Smooth muscle cell (in vitro differentiated cells): ENCODE measurements at regions not wholly inside any gene's neighbourhood (a gene's known extent, or its start where the extent isn't known, plus 50 kb on each side); places are given as distances from the start of the nearest gene placed in this dataset.

ENCODE experiments used
- DNase-seq: peaks from one replicate; lab custom pipeline; 2025; ENCODE audit not compliant: unreplicated experiment; lab: John Stamatoyannopoulos, UW
- H2AFZ ChIP-seq: fragments of 200-600 bp; sonication (generic); 2 replicates; pipeline ENCODE4 v1.6.0; 2016; ENCODE audit warnings: antibody characterized with exemption, low read depth, mild to moderate bottlenecking
- H3F3A ChIP-seq: fragments of 200-600 bp; sonication (generic); 2 replicates; pipeline ENCODE4 v1.6.0; 2017; ENCODE audit warnings: antibody characterized with exemption, low read depth
- H3K27ac ChIP-seq: fragments of 200-600 bp; sonication (generic); 2 replicates; pipeline ENCODE4 v1.5.1; 2016; ENCODE audit warnings: low read depth, mild to moderate bottlenecking
- H3K27me3 ChIP-seq: fragments of 200-600 bp; sonication (generic); 2 replicates; pipeline ENCODE4 v1.6.1; 2016; ENCODE audit warnings: low read depth, mild to moderate bottlenecking
- H3K36me3 ChIP-seq: fragments of 200-600 bp; sonication (generic); 2 replicates; pipeline ENCODE4 v1.5.1; 2016; ENCODE audit warnings: low read depth
- H3K4me1 ChIP-seq: fragments of 200-600 bp; sonication (generic); 2 replicates; pipeline ENCODE4 v1.5.1; 2016; ENCODE audit warnings: low read depth
- H3K4me2 ChIP-seq: fragments of 200-600 bp; sonication (generic); 2 replicates; pipeline ENCODE4 v1.6.0; 2016; ENCODE audit warnings: mild to moderate bottlenecking
- H3K4me3 ChIP-seq: fragments of 200-600 bp; sonication (generic); 2 replicates; pipeline ENCODE4 v1.5.1; 2016; ENCODE audit warnings: mild to moderate bottlenecking
- H3K79me2 ChIP-seq: fragments of 200-600 bp; sonication (generic); 2 replicates; pipeline ENCODE4 v1.6.0; 2016; ENCODE audit warnings: low read depth, mild to moderate bottlenecking
- H3K9ac ChIP-seq: fragments of 200-600 bp; sonication (generic); 2 replicates; pipeline ENCODE4 v1.6.0; 2016; ENCODE audit warnings: low read depth
- H3K9me3 ChIP-seq: fragments of 200-600 bp; sonication (generic); replicated peaks from 2 replicates; pipeline ENCODE4 v1.5.1; 2016; ENCODE audit warnings: low read depth
- H4K20me1 ChIP-seq: fragments of 200-600 bp; sonication (generic); 2 replicates; pipeline ENCODE4 v1.6.0; 2016; ENCODE audit warnings: low read depth
- WGBS: methylation state at CpG from one replicate; pipeline ENCODE4 v1.1.7; 2016; ENCODE audit warnings: low lambda C conversion rate; 5-methylcytosine and 5-hydroxymethylcytosine counted together
- TF ChIP-seq, protein P1 (sequence below): fragments of 200-600 bp; sonication (generic); IDR thresholded peaks from 2 replicates; pipeline ENCODE4 v1.5.1; 2017; ENCODE audit warnings: borderline replicate concordance, mild to moderate bottlenecking, antibody characterized with exemption; ENCODE audit not compliant: insufficient read depth, poor library complexity, severe bottlenecking

DNA sequence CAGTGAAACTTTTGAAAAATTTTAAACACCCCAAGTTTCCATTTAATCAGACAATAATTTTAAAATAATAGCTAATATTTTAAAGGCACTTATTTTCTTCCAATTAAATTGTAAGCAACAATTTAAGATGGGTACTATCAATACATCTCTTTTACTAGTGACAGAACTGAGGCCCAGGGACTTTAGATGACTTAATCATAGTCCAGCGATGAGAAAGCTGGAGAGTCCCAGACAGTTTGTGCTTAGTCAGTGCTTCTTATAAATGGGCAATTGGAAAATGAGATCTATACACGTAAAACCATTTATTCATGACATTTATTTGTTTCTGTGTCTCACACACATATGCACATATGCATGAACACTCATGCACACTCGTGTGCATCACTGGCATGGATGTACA lies 2063.5 kb downstream of the PCDH9 start:
- 75% methylated on average over 3 of the region's 3 CpGs for WGBS
- Histone ChIP-seq H2AFZ (no peak overlapping the region), H3K36me3 (no peaks in the 10 kb centered on the region), H3K27ac (no peak overlapping the region), H3K4me1 (no peaks in the 10 kb centered on the region), H3F3A (no peaks in the 10 kb centered on the region), H3K9ac (no peak overlapping the region), H4K20me1 (no peaks in the 10 kb centered on the region), H3K9me3 (no peaks in the 10 kb centered on the region), H3K79me2 (no peaks in the 10 kb centered on the region), H3K4me2 (no peak overlapping the region), H3K27me3 (no peaks in the 10 kb centered on the region), H3K4me3 (no peak overlapping the region)
- DNase-seq: no peak
- TF ChIP-seq, protein P1, sequence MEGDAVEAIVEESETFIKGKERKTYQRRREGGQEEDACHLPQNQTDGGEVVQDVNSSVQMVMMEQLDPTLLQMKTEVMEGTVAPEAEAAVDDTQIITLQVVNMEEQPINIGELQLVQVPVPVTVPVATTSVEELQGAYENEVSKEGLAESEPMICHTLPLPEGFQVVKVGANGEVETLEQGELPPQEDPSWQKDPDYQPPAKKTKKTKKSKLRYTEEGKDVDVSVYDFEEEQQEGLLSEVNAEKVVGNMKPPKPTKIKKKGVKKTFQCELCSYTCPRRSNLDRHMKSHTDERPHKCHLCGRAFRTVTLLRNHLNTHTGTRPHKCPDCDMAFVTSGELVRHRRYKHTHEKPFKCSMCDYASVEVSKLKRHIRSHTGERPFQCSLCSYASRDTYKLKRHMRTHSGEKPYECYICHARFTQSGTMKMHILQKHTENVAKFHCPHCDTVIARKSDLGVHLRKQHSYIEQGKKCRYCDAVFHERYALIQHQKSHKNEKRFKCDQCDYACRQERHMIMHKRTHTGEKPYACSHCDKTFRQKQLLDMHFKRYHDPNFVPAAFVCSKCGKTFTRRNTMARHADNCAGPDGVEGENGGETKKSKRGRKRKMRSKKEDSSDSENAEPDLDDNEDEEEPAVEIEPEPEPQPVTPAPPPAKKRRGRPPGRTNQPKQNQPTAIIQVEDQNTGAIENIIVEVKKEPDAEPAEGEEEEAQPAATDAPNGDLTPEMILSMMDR: no peak

DNA sequence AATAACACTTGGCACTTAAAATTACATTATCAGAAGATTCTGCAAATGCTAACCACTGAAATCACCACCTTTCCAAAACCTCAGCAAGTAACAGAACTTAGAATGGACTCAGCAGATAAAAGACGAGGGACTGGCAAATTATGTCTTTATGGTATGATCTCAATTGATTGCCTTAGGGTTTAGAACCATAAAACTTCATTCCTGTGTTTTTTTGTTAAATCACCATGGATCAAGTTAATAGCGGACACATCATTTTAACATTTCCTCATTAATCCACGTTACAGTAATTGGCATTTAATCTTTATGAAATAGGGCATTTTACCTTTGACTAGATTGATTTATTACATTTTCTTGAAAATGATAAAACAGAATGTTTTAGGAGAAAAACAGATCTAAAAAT lies 2070.3 kb downstream of the PCDH9 start:
- H3K27me3 ChIP-seq: no peaks in the 10 kb centered on the region
- TF ChIP-seq, protein P1: no peak
- 45% methylated on average over 3 of the region's 3 CpGs for WGBS
- H3K9ac ChIP-seq: no peak overlapping the region
- no peaks in the 10 kb centered on the region for H4K20me1 ChIP-seq
- no peak overlapping the region for H3K4me2 ChIP-seq
- H2AFZ ChIP-seq: no peak overlapping the region
- H3K36me3 ChIP-seq: no peaks in the 10 kb centered on the region
- H3K27ac ChIP-seq: no peak overlapping the region
- H3K4me1 ChIP-seq: no peaks in the 10 kb centered on the region
- H3K4me3 ChIP-seq: no peak overlapping the region
- no peak for DNase-seq
- no peaks in the 10 kb centered on the region for H3K79me2 ChIP-seq
- H3F3A ChIP-seq: no peaks in the 10 kb centered on the region
- H3K9me3 ChIP-seq: no peaks in the 10 kb centered on the region

DNA sequence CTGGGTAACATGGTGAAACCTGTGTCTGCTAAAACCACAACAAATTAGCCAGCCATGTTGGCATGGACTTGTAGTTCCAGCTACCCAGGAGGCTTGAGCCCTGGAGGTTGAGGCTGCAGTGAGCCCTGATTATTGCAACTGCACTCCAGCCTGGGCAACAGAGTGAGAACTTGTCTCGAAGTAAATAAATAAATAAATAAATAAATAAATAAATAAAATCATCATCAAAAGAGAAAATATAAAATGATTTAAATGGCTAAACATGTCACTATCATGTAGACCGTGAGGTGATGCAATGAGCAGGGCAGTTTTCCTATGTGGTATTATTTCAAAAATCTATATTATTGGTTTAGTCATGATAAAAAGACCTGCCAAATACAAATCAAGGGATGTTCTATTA lies 2074.3 kb downstream of the PCDH9 start:
- Histone ChIP-seq H3K4me2 (no peak overlapping the region), H3K27ac (no peak overlapping the region), H3K4me1 (no peaks in the 10 kb centered on the region), H3K4me3 (no peak overlapping the region), H3K79me2 (no peaks in the 10 kb centered on the region), H3K9ac (no peak overlapping the region), H3K36me3 (no peaks in the 10 kb centered on the region), H4K20me1 (no peaks in the 10 kb centered on the region), H3K27me3 (no peaks in the 10 kb centered on the region), H3K9me3 (no peaks in the 10 kb centered on the region), H2AFZ (no peak overlapping the region), H3F3A (no peaks in the 10 kb centered on the region)
- TF ChIP-seq, protein P1: no peak
- 95% methylated on average over 2 of the region's 2 CpGs for WGBS
- DNase-seq: no peak

DNA sequence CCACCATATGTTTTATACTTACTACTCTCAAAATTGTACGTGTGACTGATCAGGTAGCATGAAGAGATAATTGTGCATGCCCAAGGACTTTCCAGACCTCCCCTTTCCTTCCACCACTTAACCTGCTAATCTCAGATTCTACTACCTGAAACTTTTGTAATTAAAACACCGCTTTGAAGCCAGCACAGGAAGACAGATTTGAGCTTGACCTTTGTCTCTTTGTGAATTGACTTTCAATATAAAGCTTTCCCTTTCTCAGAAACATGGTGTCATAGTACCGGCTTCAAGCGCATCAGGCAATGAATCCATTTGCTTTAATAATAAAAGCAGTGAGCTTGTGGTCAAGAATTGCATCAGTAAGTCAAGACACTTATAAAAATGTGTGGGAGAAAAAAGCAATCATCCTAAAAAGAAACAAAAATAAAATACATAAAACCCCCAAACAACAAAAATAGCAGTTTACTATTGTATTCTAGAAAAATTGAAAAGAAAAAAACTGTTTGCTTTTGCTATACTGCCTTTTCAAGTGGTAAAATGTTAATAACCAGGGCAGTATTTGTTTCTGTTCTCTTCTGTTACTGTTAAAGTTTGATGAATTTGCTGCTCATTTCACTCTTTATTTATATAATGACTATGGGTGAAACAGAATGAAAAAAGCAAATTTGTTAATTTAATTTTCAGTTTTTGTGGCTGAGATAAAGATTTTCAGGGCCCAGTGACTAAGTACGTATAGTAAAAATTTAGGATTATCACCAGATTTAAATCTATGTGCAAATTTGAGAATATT lies 2075.3 kb downstream of the PCDH9 start:
- Histone ChIP-seq H3K27me3 (no peaks in the 10 kb centered on the region), H3K4me3 (no peak overlapping the region), H3K4me2 (no peak overlapping the region), H3K4me1 (no peaks in the 10 kb centered on the region), H3K27ac (no peak overlapping the region), H3K79me2 (no peaks in the 10 kb centered on the region), H3K9ac (no peak overlapping the region), H3F3A (no peaks in the 10 kb centered on the region), H2AFZ (no peak overlapping the region), H3K9me3 (no peaks in the 10 kb centered on the region), H3K36me3 (no peaks in the 10 kb centered on the region), H4K20me1 (no peaks in the 10 kb centered on the region)
- no peak for DNase-seq
- TF ChIP-seq, protein P1: no peak
- 94% methylated on average over 5 of the region's 5 CpGs for WGBS
